GM12873 (cell line): ENCODE measurements at regions not wholly inside any gene's neighbourhood (a gene's known extent, or its start where the extent isn't known, plus 50 kb on each side); places are given as distances from the start of the nearest gene placed in this dataset.

Source experiments
- CTCF ChIP-seq: IDR thresholded peaks from 2 replicates; pipeline ENCODE4 v1.5.1; 2012; ENCODE audit warnings: low read depth, mild to moderate bottlenecking, moderate library complexity, low read length, control low read depth; ENCODE audit not compliant: insufficient read depth; ENCODE audit errors: missing control alignments

- no peak for TF ChIP-seq CTCF
Measured at GRCh38 chr5:12312343-12312742, 408.1 kb upstream of the CTNND2 start.

DNA sequence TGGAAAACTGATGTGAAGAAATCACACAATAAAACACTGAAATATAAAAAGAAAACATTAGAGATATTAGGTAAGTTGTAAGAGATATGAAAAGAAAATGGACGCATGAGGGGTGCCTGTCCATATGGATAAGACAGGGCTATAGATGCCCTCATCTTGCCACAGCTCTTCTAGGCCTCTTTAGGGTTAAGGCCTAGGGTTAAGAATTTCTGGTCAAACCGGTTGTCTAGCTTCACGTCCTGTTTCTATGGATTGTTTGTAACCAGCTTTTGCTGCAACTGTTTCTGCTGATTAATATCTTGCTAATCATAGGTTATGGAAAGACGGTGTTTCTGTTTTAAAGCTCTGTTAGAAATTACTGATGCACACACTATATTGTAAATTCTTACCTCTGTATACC is 389.9 kb upstream of the CTNND2 start:
- no peak for TF ChIP-seq CTCF

DNA sequence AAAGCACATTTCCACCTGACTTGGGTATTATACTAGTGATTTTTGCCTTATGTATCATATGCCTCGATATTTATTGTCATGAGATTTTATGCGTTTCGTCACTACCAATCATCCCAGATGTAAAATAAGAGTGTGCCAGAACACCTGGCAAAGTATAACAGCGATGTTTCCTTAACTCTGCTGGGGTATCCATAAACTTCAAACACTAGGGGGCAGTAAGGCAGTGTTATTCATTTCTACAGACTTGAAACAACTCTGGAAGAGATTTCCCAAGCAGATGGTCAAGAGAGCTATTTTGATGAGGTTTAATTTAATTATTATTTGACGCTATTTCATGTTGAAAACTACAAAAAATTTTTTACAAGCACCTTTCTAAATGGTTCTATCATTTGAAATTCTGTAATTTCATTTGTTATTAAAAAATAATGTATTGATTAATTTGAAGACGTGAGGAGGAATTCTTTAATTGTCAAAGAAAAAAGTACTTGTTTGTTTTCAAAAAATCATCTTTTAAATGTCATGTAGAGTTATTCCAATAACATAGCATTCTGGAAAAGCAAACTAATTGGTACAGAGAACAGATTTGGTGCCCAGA is 388.5 kb upstream of the CTNND2 start:
- peak; percentile 29 for TF ChIP-seq CTCF

- no peak for TF ChIP-seq CTCF
Measured at GRCh38 chr5:12284604-12285003, 380.4 kb upstream of the CTNND2 start.

DNA sequence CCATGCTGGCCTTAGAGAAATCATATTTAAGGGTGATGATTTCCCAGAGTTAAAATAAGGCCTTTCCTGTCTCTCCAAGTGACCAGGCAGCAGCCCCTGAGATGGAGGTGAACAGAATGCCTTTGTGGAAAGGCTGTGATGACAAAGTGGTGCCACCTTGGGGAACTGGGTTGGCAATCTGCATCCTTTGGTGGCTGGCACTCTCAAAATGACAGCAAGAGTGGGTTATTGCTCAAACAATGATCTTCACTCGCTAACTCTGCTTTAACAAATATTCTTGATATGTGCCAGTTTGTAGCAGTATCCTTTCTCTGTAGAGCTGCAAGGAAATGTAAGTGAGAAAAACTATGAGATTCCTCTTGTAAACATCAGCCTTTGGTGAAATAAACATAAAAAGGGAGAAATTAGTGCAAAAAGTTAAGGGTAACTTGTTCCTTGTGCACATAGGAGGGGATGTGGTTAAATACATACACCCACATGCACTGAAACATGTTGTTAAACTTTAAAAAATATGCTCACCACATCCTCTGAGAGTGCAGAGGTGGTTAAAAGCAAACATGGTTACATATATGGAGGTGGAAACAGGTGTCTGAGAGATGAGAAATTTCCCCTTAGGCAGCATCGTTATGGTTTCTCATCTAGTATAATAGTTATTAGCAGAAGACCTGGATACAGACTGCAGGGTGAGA is 373.4 kb upstream of the CTNND2 start:
- no peak for TF ChIP-seq CTCF

DNA sequence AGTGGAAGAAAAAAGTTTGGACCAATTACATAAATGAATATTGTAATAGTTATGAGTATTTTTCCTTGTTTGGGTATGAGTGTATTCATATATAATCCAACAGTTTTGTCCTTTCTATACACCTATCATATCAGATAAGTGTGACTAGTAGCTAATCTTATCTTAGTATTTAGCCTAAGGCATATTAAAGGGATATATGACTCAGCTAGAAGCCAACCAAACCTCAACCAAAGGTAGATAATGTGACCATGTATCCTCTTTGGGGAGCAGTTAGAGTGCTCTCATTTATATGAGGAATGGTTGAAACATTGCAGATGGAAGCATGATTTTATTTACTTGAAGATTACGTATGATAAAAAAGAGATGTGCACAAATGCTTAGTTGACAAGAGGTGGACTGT is 370.0 kb upstream of the CTNND2 start:
- no peak for TF ChIP-seq CTCF

DNA sequence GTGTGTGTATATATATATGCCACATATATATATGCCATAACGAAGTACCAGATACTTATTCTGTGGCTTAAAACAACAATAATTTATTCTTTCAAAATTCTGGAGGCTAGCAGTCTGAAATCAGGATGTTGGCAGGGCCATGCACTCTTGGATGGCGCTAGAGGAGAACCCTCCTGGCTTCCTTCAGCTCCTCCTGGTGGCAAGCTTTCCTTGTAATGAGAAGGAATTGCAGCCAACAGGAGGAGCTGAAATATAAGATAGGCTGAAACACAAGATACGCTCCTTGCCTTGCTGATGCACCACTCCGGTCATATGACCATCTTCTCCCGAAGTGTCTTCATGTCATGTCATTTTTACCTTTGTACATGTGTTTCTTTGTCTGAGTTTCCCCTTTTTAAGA is 368.1 kb upstream of the CTNND2 start:
- no peak for TF ChIP-seq CTCF
